K562 (cell line): ENCODE measurements at regions not wholly inside any gene's neighbourhood (a gene's known extent, or its start where the extent isn't known, plus 50 kb on each side); places are given as distances from the start of the nearest gene placed in this dataset.

Experiments used
- CTCF ChIP-seq, 3 experiments: IDR thresholded peaks in 2 of 3; conservative IDR thresholded peaks in 1 of 3; 2 replicates each; pipeline ENCODE4 v1.5.1; 2011 to 2012; ENCODE audit warnings: low read length in 3 of 3, mild to moderate bottlenecking in 3 of 3, control low read depth in 2 of 3, improper control_type of control experiment in 1 of 3, inconsistent platforms in 1 of 3, low read depth in 1 of 3, mixed read lengths in 1 of 3, moderate library complexity in 1 of 3; ENCODE audit not compliant: insufficient read depth in 2 of 3
- EZH2 ChIP-seq: IDR thresholded peaks from 2 replicates; pipeline ENCODE4 v1.6.1; 2012; ENCODE audit warnings: low read depth, mild to moderate bottlenecking, inconsistent platforms, low read length, borderline replicate concordance
- FIP1L1 ChIP-seq: fragments of 200-400 bp; formaldehyde crosslinking; IDR thresholded peaks from 2 replicates; pipeline ENCODE4 v1.6.1; 2018; ENCODE audit warnings: mild to moderate bottlenecking, low read depth, low read length; ENCODE audit not compliant: poor library complexity, severe bottlenecking
- FOXJ3 ChIP-seq: sonication (generic); formaldehyde crosslinking; IDR thresholded peaks from 2 replicates; pipeline ENCODE4 v1.4.0; 2020; ENCODE audit warnings: mild to moderate bottlenecking, missing genetic modification reagents
- RERE ChIP-seq: sonication (generic); formaldehyde crosslinking; IDR thresholded peaks from 2 replicates; pipeline ENCODE4 v1.8.0; 2023; ENCODE audit warnings: missing genetic modification reagents, mild to moderate bottlenecking, borderline replicate concordance
- SREBF1 ChIP-seq: fragments of 150-350 bp; IDR thresholded peaks from 2 replicates; pipeline ENCODE4 v1.6.1; 2014; ENCODE audit warnings: antibody characterized with exemption, low read depth, low read length, borderline replicate concordance
- TAF1 ChIP-seq: IDR thresholded peaks from 2 replicates; pipeline ENCODE4 v1.6.1; 2011; ENCODE audit warnings: mild to moderate bottlenecking, low read length, moderate library complexity; ENCODE audit not compliant: insufficient read depth, control insufficient read depth, severe bottlenecking; ENCODE audit errors: extremely low read depth
- USF2 ChIP-seq: sonication (generic); formaldehyde crosslinking; IDR thresholded peaks from 2 replicates; pipeline ENCODE4 v1.5.0; 2020; ENCODE audit warnings: missing genetic modification reagents
- ZNF165 ChIP-seq: fragments of 250-450 bp; sonication (Bioruptor Pico); IDR thresholded peaks from 2 replicates; pipeline ENCODE4 v1.4.0; 2020; ENCODE audit warnings: borderline replicate concordance
- ZNF589 ChIP-seq: fragments of 200-800 bp; sonication (Bioruptor generic); IDR thresholded peaks from 2 replicates; pipeline ENCODE4 v1.6.1; 2016; ENCODE audit warnings: low read depth, missing genetic modification characterization, missing compliant biosample characterization

GRCh38 chr14:98015921-98016320 is 1218.7 kb downstream of the VRK1 start:
- no peak for TF ChIP-seq CTCF (IDR thresholded peaks at IDR 0.05 in 2 of 3, conservative IDR thresholded peaks at IDR 0.05 in 1 of 3; ENCODE audit: insufficient read depth in 2 of 3, low read depth in 1 of 3, low read length in 3 of 3)
- no peak for TF ChIP-seq ZNF165
- no peak for TF ChIP-seq USF2
- TF ChIP-seq TAF1 = no peak
- TF ChIP-seq EZH2 = no peak
- no peak for TF ChIP-seq FIP1L1
- TF ChIP-seq RERE (CRISPR knock-in tag) = no peak
- no peak for TF ChIP-seq SREBF1
- no peak for TF ChIP-seq ZNF589 (CRISPR knock-in tag)
- no peak for TF ChIP-seq FOXJ3
